GDM1 (cell line): ENCODE measurements at regions not wholly inside any gene's neighbourhood (a gene's known extent, or its start where the extent isn't known, plus 50 kb on each side); places are given as distances from the start of the nearest gene placed in this dataset.
"Not testable (repeated sequence)": the region's sequence is repeated elsewhere in the genome, so short reads cannot be mapped to it uniquely, and the experiment has no call there.

Experiments
- DNase-seq: peaks from one replicate; lab custom pipeline; 2025; lab: John Stamatoyannopoulos, UW

DNA sequence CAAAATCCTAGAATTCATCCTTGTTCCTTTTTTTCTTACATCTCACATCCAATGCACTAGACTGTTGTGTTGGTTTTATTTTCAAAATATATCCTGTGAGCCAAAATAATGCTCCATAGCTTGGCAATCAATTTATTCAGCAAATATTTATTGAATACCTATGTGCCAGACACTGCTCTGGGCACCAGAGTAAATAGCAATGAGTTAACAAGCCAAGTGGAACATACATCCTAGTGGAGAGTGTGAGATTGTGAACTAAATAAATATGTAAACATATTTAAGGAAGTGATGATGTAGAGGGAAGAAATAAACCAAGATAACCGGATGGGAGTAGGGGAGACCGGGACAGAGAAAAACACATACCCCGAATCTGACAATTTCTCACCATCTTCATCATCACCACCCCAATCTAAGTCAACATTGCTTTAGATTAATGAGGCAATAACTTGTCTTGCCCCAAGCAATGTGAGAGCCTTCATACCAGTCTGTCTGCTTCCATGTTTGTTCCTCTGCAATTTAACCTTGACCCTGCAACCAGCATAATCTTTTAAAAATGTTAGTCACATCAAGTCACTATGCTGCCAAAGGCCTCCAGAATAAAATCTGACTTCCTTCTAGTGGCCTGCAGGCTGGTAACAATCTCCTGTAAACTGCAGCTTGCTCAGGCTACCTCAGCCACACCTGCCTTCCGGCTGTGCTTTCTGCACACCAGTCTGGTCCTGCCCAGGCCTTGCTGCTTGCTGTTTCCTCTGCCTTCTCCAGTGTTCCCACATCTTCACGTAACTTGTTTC lies 199.2 kb downstream of the DLEU7 start:
- DNase-seq: no peak

DNA sequence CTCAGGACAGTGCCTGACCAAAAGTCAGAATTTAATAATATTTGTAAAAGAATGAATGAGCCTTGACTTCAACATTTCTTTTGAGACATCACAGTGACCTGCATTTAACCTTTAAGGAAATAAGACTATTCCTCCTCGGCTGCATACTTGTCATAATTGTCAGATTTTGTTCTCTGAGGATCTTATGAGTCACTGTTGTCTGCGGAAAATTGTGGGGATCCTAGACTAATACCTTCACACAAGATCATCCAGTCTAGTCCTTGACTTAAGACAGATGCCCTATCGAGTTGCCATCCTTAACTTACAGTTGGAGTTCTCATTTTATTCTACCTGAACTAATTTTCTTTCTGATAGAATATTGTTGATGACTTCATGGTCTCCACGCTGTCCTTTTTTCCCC lies 198.4 kb downstream of the DLEU7 start:
- no peak for DNase-seq

DNA sequence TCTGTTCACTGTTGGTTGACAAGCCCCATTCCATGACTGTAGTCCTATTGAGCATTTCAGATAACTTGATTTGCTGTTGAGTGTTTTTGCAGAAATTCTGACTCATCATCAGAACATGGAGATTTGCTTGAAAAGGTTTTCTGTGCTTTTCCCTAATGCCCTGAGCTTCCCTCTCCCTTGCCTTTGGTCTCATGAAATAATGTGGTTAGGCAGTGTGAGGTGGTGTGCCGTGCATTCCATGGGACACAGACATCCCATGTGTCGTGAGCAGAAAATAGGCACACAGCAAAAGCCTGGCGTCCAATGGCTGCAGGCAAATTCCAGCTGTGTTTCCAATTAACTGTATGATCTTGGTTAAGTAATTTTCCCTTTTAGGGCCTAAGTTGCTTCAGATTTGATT lies 197.4 kb downstream of the DLEU7 start:
- no peak for DNase-seq

DNA sequence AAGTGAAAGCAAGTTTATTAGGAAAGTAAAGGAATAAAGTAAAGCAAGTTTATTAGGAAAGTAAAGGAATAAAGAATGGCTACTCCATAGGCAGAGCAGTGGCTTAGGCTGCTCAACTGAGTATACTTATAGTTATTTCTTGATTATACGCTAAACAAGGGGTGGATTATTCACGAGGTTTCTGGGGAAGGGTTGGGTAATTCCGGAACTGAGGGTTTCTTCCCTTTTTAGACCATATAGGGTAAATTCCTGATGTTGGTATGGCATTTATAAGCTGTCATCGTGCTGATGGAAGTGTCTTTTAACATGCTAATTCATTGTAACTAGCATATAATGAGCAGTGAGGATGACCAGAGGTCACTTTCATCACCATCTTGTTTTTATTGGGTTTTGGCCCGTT lies 194.3 kb downstream of the DLEU7 start:
- no peak for DNase-seq

DNA sequence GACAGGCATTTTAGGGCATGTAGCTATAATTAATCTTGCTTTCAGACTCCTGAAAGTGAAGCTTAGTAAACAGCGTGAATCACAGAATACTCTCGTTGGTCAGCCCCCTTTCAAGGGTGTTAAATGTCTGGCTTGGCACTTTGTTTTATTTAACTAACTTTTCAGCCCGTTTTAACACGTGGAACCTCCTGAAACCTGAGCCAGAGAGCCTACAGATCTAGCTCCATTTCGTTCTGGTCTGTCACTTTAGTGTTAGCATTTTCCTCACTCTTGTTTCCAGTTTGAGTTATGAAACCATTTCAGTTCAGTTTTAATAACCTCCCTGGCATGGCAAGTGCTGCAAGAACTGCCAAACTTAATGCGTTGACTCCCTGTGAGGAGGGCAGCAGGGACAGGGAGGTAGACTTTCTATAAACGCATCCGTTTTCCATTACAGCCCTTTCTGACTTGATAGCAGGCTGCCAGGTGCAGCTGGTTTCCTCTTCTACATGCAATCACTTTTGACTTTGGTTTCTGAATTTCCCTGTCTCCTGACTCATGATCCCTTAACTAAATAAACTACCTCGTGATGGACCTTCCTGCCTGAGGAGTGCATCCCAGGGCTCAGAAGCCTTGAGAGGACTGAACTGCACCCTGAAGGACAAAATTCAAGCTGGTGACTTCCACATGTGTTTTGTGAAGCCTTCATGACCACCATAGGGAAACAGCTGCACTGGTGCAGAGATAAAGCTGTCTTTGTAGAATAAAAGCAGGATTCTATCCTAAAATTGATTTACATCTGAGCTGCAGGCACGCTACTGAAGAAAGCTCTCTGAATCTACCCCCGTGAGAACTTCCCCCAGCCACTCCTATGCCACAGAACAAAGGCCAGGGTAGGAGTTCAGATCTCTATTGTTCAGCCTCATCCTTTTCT lies 192.6 kb downstream of the DLEU7 start:
- DNase-seq: no peak

DNA sequence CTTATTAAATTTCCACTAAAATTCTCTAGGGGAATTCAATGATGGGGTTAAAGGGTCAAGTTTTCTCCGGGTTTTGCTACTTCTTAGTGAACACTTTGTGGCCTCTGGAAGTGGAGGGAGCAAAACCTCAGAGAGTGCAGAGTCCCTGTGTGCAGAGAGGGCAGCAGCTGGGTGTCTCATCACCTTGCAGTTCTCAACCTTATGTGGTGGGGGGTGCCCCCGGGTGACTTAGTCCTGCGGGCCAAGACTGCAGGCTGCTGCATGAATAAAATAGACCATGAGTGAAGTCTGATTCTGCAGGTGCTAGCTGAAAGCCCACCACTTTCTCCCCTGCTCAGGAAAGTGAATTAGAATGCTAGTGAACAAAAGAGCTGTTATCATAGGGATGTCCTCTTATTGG lies 191.6 kb downstream of the DLEU7 start:
- no peak for DNase-seq

DNA sequence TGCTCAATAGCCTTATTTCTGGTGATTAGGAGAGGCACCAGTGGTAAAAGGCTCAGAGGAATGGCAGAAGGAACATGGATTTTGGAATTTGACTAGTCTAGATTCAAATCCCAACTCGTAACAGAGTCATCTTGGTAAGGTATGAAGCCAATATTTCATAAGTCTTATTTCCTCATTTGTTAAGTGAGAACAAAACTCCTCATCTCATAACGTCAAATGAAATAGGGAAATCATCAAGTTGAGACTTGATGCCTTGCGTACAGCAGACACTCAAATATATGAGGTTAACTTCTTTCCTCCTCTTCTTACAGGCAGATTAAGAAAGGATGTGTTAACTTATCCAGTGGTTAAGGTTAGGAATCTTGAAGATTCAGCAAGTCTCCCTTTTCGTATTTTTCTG lies 189.2 kb downstream of the DLEU7 start:
- no peak for DNase-seq

DNA sequence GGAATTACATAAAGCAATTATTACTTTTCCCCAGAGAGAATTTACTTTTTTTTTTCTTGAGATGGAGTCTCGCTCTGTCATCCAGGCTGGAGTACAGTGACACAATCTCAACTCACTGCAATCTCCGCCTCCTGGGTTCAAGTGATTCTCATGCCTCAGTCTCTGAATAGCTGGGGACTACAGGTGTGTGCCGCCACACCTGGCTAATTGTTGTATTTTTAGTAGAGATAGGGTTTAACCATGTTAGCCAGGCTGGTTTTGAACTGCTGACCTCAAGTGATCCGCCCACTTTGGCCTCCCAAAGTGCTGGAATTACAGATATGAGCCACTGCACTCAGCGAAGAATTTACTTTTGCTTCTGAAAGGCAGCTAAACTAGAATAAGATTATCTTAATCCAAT lies 181.6 kb downstream of the DLEU7 start:
- not testable (repeated sequence) for DNase-seq

DNA sequence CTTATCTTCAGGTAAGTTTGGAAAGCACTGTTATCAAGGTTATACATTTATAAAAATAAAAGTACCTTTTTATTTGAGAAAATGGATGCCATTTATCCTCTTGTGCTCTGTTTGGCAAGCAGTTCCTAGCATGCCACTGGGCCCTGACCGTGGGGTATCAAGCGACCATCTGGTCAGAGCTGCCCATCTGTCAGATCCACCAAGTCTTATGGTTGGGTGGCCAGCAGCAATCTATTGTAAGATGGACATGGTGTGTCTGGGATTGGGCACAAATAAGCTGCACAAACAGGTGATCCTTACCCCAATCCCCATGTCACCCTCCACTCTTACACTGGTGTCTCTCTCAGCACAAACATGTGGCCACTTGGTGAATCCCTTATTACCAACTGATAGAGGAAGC lies 178.5 kb downstream of the DLEU7 start:
- DNase-seq: no peak

DNA sequence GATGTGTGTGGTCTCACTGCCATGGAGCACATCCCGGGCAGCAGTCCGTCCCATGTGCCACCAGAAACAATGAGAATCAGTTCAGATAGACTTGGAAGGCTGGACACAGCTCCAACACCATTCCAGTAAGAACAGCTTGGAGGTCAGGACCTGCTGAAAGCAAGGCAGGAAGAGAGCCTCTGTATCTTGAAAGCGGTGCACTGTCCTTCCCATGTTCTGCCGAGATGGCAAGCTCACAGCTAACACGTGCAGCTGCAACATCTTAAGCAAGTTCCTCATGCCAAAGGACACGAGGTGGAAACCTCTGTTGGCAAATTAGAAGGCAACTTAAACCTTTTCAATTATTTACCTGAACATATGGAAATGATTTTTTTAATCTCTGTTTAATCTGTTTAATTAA lies 175.4 kb downstream of the DLEU7 start:
- DNase-seq: no peak

DNA sequence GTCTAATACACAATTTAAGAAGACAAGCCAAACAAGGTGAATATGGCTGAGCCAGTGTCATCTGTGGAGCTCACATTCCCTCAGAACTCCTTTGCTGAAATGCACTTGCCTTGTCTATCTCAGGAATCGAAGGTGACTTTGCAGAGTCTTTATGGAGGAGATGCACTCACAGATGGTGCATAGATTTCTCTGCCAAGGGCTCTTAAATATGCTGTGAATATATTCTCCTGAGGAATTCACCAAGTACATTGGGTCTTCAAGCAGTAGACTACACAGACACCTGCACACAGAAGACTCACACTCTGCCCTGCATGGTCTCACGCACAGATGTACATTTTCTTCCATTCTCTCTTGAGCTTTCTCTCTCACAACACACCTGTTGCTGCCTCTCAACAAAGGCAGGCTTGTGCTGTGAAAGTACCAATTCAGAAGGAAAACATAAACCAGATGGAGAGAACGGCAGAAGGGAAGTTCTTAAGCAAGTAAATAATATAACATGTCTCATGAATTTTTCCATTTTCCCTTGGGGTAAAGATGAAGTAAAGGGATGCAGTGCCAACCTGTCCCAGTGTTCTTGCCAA lies 174.7 kb downstream of the DLEU7 start:
- DNase-seq: no peak

DNA sequence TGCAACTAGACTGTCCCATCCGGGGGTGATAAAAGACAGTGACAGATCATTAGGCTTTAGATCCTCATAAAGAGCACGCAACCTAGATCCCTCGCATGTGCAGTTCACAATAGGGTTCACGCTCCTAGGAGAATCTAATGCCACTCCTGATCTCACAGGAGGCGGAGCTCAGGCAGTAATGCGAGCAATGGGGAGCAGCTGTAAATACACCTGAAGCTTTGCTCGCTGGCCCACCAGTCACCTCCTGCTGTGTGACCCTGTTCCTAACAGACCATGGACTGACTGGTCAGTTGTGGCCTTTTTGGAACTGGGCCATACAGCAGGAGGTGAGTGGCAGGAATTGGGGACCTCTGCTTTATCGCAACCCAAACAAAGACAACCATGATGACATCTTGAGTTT lies 173.2 kb downstream of the DLEU7 start:
- no peak for DNase-seq

DNA sequence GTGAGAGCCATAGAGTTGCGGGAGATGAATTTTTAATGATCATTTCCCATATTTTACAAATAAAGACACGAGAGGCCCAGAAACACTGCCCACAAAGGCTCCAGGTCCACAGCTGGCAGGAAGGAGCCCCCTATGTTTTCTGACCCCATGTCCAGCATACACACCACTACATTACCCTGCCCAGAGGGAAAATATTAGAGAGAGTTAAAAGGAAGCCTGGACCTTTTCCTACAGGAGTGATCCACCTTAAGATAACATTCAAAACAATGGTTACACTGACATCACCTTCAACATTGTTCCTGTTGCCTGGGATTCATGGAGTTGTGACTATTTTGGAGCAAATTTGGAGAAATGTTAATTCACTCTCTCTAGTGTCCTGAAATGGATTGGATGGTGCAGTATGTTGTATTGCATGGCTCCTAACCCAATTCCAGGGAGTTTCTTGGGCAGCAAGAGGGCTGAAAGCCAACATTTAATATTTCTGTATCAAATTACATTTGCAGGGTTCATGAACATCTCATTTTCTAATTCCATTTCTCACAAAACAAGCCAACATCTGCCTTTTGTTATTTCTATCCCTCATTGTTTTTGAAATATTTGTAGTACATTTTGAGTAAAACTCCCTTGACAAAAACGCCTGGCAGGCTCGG lies 172.5 kb downstream of the DLEU7 start:
- no peak for DNase-seq

DNA sequence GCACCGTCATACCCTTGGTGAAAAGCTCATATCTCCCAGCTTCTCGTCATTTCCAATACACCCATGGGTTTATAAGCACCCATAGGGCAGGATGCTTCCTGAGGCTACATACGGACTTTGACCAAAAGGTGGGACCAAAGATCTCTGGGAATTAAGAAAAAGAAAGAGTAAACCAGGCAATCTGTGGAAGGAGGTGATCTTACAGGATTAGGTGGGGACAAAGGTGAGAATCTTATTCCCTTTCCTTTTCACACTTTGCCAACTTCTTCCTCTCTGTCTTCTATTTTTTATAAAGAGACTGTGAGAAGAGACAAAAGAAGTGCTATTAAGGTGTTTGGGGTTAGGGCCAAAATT lies 172.0 kb downstream of the DLEU7 start:
- no peak for DNase-seq

DNA sequence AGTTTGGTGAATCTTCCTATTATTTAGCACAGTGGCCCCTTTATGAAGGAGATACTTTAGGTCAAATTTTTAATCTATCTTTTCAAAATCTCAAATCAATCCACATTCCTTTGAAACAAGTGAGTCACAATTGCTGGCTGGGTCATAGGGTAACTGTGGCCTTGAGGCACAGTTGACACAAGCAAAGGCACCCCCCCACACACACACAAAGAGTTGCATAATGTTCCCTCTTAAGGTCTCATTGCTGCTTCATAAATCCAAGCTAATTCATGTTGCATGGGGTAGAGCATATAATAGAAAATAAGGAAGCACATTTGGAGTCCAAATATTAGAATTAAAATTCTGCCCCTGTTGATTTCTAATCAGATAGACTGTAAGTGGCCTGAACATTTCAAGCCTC lies 171.5 kb downstream of the DLEU7 start:
- no peak for DNase-seq

DNA sequence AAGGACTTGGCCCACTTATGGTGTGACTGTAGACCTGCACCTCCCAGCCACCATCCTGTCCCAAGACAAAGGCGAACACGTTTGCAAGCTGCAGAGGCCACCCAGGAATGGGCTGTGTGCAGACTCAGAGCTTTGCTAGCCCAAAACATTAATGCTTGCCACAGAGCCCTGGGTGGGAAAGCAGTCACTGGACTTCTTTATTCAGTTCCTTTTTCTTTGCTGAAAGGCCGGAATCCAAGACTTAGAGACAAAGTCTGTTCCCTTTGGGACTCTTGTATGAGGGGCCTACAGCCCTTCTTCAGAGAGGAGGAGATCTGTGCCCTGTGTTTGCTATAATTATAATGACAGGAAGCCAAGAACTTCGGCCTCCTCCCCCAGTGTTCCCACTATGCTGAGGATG lies 167.8 kb downstream of the DLEU7 start:
- DNase-seq: no peak

DNA sequence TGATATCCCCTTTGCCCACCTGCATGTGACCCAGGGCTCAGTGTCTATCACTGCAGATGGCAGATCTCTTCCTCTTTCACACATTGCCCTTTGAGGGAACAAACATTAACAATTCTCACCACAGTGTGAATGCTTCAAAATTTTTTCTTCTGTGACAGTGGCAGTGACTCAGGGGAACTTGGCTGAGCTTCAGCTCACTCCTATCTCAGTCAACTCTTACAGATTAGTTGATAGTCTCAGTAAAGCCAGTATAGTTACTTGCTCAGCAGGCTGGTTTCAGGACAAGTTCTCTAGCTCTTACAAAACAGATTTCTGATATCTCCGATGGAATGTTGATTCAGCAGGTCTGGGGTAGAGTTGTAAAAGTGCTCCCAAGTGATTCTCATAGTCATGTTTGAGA lies 166.9 kb downstream of the DLEU7 start:
- DNase-seq: peak; percentile 34

DNA sequence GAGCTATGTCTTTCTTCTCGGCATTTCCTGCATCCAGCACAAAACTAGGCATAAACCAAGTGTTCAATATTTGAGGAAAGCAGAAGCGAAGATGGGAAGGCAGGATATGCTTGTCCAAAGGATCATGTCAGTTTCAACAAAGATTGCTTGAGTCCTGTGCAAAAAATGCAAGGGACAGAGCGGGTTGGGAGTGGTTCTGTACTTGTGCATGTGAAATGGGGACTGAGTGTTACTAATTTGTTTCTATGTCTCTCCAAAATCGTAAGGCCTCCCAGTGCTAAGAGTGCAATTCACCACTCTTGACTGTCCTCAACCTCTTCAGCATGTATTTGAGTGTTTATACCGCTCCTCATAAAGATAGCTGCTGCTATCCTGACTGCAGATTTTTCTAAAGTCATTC lies 166.2 kb downstream of the DLEU7 start:
- DNase-seq: no peak

DNA sequence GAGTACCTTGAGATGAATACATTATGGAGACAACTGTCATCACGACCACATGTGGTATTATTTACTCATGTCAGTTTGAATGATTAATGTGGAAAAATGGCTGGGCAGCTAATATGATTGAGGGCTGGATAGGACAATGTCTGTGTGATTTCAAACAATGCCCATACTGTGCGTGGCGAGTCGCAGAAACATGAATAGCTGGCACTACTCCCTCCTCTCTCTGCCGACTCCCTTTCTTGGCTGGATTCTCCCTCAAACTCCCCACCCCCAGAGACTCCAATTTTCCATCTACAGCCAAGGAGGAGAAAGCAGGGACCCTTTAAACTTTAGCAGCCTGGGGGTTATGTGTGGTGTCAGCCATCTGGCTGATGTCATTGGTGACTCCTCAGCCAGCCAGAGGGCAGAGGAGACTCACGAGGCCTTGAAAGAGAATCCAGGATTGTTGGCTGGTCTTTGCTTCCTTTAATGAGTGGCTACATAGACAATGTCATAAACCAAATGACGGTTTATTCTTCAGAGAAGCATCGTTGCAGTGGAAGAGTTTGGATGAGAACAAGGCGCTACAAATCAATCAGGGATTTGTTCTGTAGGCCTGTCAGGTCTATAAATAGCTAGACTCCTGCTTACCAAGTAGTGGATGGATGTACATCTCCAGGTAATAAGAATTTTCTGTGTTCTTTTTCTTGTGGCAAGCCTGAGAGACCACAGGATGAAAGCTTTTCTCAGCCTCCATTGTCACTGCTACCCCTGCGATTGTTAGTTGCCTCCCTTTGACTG lies 165.6 kb downstream of the DLEU7 start:
- no peak for DNase-seq

DNA sequence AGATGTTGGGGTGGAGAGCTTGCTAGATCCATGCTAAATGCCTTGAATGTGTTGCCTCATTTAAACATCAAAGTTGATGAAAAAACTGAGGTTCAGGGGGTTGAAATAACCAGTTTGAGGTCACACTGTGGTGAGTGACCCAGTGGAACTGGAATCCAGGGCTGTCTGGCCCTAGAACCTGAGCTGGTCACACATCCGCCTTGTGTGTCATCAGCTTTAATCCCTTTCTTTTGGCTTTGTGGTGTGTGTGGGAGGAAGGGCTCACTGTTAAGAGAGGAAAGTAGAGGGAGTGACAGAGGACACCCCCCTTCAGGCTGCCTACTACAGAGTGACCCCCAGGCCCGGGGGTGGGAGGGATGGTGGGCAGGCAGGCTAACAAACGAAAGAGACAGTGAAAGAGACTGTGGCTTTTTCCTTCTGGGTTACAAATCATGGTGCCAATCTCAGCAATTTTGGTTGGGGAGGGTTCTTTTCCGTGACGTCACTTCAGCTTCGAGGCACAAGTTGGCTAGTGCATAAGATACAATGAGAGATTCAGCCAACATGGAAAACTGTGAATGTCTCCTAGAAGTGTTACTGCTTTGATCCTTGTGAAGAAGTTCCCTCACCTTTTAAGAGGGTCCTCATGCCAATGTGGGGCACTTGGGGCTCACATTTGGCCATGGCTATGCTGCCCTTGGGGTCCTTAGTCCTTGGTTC lies 164.9 kb downstream of the DLEU7 start:
- no peak for DNase-seq

DNA sequence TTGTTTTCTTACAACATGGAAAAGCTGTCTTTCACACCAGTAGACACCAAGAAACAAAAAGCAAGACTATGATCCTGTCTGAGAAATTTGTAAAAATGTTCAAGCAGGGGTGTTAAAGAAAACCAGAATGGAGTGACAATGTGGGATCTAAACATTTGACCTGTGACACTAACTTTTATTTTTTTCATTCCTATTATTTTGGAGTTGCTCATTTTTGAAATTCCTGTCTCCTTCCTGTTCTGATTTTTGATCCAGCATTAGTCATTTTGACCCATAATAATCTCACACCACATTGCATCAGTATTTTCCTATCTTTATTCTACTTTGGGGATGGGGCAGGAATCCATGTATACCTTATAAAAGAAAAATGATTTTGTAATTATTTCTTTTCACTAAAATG lies 164.2 kb downstream of the DLEU7 start:
- DNase-seq: no peak
